HL-60 (cell line): ENCODE measurements at regions not wholly inside any gene's neighbourhood (a gene's known extent, or its start where the extent isn't known, plus 50 kb on each side); places are given as distances from the start of the nearest gene placed in this dataset.

ENCODE experiments used
- CTCF ChIP-seq: IDR thresholded peaks from one replicate; pipeline ENCODE4 v1.5.1; 2011; ENCODE audit warnings: low read length, control low read depth, inconsistent platforms; ENCODE audit not compliant: insufficient read depth
- POLR2AphosphoS5 ChIP-seq: IDR thresholded peaks from 2 replicates; pipeline ENCODE4 v1.6.1; 2012; ENCODE audit warnings: low read depth
- REST ChIP-seq: IDR thresholded peaks from 2 replicates; pipeline ENCODE4 v1.6.1; 2012; ENCODE audit warnings: low read depth; ENCODE audit not compliant: insufficient replicate concordance

DNA sequence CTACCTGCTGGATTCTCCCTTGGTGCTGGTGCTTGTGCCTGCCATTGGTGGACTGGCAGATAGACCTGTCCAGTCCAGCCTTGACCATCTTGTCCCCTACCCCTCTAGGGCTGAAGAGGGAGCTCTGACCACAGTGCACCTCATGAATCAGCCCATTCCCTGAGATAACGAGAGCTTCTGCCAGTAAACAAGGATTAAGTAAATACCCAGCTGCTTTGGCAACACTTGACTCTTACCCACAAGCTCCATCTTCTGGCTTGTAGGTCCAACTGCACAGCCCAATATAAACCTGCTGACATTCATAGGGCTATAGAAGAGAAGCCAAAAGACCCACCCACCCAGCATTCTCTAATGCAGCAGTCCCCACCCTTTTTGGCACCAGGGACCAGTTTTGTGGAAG lies 186.4 kb downstream of the PIK3C3 start:
- TF ChIP-seq CTCF (no peak), POLR2AphosphoS5 (no peak), REST (no peak)
